B cell (primary cell): ENCODE measurements at regions not wholly inside any gene's neighbourhood (a gene's known extent, or its start where the extent isn't known, plus 50 kb on each side); places are given as distances from the start of the nearest gene placed in this dataset.

ENCODE experiments used
- CTCF ChIP-seq: fragments of 200-600 bp; IDR thresholded peaks from one replicate; pipeline ENCODE4 v1.8.0; 2022; ENCODE audit warnings: antibody characterized with exemption, mild to moderate bottlenecking
- EZH2 ChIP-seq: IDR thresholded peaks from 2 replicates; pipeline ENCODE4 v1.6.1; 2012; ENCODE audit warnings: borderline replicate concordance, low read depth, mild to moderate bottlenecking, moderate library complexity, low read length; ENCODE audit not compliant: insufficient read depth, poor library complexity, severe bottlenecking

GRCh38 chr5:135153259-135153658, 119.2 kb upstream of the PITX1 start:
- TF ChIP-seq CTCF (no peak), EZH2 (no peak)
